AG08396 (cell line): ENCODE measurements at regions not wholly inside any gene's neighbourhood (a gene's known extent, or its start where the extent isn't known, plus 50 kb on each side); places are given as distances from the start of the nearest gene placed in this dataset.

Experiments
- DNase-seq: peaks from one replicate; pipeline ENCODE4 v3.0.0; 2012; ENCODE audit warnings: low spot score, mixed read lengths

GRCh38 chr1:58136387-58136786, 410.1 kb downstream of the OMA1 start:
- DNase-seq = no peak

- DNase-seq = no peak
These were observed 410.7 kb downstream of the OMA1 start for GRCh38 chr1:58135821-58136321.

DNA sequence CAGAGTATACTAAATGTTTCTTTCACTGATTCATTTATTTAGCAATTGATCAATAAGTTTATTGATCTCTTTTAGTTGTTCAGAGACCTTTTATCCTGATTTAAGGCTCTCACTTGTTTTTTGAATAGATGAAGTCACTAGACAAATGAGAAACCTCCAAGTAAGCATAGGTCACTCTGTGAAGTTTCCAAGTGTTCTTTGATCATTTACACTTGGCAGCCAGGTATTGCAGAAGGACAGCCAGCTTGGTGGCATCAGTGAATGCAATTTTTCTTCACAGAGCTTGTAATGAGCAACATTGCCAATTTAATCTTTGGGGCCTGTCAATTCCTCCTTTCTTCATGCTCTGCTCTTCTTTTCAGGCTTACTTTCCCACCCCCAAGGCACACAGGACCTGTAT, 413.0 kb downstream of the OMA1 start:
- no peak for DNase-seq

DNA sequence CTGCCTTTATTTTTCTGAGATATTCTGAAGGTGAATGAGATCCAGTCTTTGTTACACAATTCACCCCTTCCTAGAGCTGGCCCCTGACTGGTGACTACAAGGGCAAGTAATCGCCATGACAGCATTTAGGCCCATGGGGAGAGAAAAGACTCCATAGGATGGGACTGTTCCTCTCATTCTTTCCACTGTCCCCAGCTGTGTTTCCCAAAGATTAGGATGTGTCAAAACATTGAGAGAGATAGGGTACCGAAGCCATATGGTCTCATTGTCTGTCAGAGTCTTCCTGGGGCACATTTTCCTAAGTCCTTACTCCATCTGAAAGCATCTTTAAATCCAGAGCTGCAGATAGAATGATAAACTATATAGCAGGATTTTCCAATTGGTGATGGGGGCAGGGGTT, 423.5 kb downstream of the OMA1 start:
- no peak for DNase-seq

- DNase-seq = no peak
These were observed 426.6 kb downstream of the OMA1 start for GRCh38 chr1:58119971-58120370.

DNA sequence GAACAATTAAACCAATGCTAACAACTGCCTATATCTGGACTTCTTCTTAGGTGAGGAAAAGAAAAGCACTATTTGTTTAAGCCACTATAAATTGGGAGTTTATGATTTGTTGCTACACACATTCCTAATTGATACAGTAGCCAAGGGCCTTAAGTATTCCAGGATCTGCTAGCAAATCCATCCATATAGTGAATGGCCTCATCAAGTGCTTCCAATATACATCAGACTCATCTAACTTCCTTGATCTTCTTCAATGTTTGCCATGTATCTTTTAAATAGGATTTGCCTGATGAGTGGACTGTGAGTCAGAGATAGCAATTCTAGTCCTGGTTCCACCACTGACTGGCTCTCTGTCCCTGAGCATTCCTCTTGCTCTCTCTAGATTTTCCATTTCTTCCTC, 430.2 kb downstream of the OMA1 start:
- DNase-seq = no peak

- no peak for DNase-seq
These were observed 436.8 kb downstream of the OMA1 start for GRCh38 chr1:58109646-58110200.

DNA sequence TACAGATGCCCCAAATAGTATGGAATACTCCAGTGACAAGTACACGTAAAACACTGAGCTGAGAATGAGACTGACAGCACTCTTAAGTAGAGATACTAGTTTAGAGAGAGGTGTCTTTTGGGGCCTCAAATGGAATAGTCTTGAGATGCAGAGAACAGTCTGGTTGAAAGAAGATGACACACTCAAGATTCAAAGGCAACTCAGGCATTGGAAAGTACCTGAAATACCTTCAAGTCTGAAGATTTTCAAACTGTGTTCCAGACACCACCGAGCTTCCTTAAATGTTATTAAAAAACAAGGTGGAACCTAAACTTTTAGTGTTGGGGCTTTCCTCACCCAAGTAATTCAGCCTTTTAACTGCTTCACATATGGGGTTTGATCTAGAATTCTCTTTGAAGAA, 437.7 kb downstream of the OMA1 start:
- no peak for DNase-seq

DNA sequence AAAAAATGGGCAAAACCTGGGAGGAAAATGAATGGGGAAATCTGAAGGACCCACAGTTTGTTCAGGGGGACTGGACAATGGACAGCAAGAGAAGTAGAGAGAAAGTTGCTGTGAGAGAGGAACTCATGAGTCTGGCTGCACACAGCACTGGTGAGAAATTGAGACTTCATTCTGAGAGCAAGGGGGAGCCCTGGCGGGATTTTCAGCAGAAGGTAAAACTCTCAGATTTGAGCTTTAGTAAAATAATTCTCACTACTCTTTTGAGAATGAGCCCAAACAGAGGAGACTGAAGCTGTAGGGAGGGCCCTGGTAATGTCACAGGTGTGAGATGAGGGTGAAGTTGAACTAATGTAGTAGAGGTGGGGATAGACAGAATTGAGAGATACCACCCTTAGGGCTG, 438.6 kb downstream of the OMA1 start:
- no peak for DNase-seq

DNA sequence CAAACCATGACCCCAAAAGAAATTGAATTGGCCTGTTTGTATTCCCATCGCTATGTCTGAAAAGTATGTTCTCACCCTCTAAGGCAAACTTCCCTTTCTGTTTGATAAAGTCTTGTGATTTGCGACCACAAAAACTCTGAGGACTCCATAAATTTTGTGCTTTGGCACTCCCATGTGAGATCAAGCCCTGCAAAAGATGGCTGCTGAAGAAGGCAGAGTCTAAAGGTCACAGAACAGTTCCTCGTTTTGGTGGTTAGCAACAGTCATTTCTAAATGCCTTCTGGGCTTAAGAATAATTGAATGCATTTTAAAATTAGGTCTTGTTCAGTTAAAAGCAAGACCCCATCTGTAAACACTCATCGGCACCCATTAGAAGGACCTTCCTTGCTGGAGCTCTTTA, 441.6 kb downstream of the OMA1 start:
- DNase-seq = no peak

GRCh38 chr1:58096714-58097113, 449.8 kb downstream of the OMA1 start:
- DNase-seq = no peak

GRCh38 chr1:58095183-58095582, 451.3 kb downstream of the OMA1 start:
- DNase-seq = no peak

GRCh38 chr1:58094221-58094620, 452.3 kb downstream of the OMA1 start:
- DNase-seq = no peak

DNA sequence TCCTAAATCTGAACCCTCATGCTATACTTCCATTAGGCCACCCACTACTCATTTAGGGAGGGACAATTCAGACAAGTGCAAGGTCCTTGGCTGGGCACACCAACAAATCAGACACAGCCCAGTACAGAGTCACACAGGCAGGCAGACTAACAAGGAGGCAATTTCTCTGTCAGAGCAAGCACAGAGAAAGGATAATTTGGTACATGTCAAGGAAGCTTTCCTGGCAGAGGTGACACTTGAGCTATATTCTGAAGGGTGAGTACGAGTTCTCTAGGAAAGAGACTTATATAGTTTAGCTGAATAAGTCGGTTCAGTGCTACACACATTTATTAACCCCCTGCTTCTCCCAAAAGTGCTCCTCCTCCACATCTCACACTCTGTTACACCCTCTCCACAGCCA, 455.9 kb downstream of the OMA1 start:
- no peak for DNase-seq

DNA sequence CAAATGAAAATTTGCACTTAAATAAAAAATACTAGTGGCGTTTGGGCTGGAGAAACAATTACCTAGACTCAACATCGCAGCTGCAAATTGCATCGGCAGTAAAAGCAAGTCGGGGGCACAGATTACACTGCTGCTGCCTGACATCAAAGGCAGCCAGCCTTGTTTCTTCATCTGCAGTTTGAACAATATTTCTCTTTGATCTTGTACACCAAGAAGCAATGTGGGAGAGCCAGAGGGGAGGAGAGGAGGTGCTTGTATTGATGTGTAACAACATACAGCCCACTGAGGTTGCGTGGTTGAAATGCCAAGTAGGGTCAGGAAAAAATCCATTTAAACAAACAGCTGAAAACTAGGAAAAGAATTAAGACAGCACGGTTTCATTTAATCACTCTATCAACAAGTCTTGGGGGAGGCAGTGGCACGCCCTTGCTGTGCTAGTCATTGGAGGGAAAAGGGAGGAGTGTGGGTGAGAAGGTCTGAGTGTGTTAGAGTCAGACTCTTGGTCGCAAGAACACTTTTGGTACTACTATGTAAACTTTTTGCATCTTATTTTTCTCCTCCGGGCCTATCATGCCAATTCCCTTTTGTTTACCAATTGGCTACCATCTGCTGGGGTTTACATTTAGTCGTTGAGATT, 456.5 kb downstream of the OMA1 start:
- no peak for DNase-seq

DNA sequence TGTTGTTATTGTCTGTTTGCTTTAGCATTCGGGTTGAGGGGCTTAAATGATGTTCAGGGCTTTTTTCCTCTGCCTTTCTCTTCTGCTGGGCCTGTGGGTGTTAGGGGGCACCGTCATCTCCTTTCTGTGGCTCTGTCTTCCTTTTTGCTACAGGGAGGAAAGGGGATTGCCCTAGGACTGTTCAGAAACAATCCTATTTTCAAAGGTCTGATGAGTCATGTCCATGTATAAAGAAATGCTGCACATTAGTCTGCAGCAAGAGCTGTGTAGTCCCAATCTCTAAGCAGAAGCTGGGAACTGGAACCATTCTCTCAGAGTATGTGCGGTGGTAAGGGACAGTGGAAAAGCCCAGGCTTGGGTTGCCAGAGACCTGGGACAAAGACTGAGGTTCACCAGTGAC, 462.3 kb downstream of the OMA1 start:
- DNase-seq = no peak

DNA sequence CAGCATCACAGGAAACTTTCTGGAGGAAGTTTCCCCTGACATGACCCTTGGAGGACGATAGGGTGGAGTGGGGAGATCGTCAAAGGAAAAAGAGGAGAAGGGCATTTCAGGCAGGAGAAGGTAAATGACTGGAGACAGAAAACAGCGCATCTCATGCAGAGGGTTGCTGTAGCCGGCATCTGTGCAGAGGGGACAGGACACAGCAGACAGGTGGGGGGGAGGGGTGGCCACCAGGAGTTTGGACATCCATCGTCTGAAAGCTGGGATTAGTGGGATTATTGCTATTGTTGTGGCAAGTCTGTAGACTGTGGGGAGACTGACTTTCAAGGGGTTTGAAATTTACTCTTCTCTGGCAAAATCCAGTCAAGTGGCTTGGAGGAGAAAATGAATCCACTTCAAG, 463.9 kb downstream of the OMA1 start:
- no peak for DNase-seq

- no peak for DNase-seq
These were observed 470.3 kb downstream of the OMA1 start for GRCh38 chr1:58076258-58076657.

GRCh38 chr1:58075188-58075578, 471.3 kb downstream of the OMA1 start:
- DNase-seq = no peak

DNA sequence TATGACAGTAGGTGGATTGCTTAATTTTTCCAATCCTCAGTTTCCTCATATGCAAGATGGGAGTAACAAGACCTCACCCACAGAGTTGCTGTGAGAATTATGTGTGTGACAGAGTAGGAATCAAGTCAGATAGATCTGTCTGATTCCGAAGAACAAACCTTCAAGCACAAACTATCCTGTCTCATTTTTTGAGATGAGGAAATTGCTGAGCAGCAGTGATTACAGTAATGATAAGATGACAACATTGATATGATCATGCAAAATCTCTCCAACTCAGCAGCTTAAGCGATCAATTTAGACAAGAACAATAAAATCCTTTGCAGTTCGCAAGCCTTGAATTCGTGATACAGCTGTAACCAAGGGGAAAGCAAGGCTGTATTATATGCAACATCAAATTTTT, 474.1 kb downstream of the OMA1 start:
- DNase-seq = no peak

DNA sequence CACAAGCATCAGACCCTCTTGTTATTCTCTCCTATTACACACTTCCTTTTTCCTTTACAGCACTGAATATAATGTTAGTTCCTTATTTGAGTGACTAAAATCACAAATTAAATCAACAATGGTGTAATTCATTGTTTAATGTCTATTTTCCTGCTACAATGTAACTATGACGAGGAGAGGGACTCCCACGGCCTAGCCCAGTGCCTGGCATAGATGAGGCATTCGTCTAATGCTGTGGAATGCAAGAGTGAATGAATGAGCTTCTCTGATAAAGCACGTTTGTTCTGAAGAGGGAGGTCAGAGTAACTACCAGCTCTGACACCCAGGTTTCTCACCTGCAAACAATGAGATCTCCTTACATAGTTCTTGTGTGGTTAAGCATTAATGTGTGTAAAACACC, 479.4 kb downstream of the OMA1 start:
- DNase-seq = no peak

- no peak for DNase-seq
These were observed 481.0 kb downstream of the OMA1 start for GRCh38 chr1:58065520-58065919.

DNA sequence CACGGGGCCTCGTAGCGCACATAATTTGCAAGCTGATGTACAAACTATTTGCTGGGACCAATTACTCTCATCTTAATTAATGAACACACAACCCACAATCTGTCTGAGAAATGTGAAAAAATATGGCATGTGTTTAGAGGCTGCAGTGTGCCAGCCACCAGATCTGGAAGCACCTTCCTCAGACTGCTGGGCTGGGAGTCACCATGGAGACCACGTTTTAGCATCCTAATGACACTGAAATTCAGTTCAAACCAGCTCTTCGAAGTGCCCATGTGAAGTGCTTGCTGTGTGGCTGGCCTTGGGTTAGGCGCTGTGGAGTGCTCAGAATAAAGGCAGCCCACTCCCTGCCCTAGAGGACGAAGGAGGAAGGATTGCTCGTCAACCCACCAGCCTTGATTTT, 482.4 kb downstream of the OMA1 start:
- DNase-seq = no peak

GRCh38 chr1:58063095-58063494, 483.4 kb downstream of the OMA1 start:
- DNase-seq = no peak
